ENCODE measurements at regions not wholly inside any gene's neighbourhood (a gene's known extent, or its start where the extent isn't known, plus 50 kb on each side); places are given as distances from the start of the nearest gene placed in this dataset.

DNA sequence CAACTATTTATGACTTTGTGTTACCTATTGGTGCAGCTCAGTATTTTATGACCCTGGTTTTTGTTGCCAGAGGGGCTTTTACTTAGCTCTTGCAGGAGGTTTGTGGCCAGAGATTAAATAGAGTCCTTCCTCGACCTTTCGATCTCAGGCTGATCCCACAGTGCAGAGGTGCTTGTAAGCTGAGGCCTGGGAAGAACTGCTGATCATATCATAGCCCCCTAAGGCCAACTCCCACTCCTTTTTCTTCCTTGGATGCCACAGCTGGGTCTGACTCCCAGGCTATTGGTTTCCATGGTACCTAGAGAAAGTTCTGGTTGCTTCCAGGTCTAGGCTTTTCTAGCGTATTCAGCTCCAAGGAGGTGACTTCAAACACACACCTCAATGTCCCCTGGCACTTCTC is 324.9 kb downstream of the FOXO1 start:
- Histone ChIP-seq H3K79me1 (replicated peaks; ENCODE audit: low read length, poor library complexity, severe bottlenecking) (no peaks in the 10 kb centered on the region), H4K91ac (ENCODE audit: low read length) (no peak overlapping the region), H2AK5ac (ENCODE audit: low read length, severe bottlenecking) (peak overlapping the region; percentile 60)

GRCh38 chr13:40342461-40342860 is 324.0 kb downstream of the FOXO1 start:
- Histone ChIP-seq H3K18ac (ENCODE audit: low read depth in 1 of 2, low read length in 2 of 2) (no peak overlapping the region), H3K14ac (ENCODE audit: low read length in 2 of 2) (no peak overlapping the region), H3K79me1 (replicated peaks; ENCODE audit: low read length, poor library complexity, severe bottlenecking) (no peaks in the 10 kb centered on the region), H3K36me3 (ENCODE audit: control insufficient read depth in 1 of 2, insufficient read depth in 2 of 2, low read depth in 1 of 2, low read length in 2 of 2) (no peaks in the 10 kb centered on the region), H3K23ac (ENCODE audit: low read length in 2 of 2) (no peak overlapping the region), H2BK12ac (ENCODE audit: low read length in 2 of 2) (no peak overlapping the region), H2BK120ac (ENCODE audit: low read depth, low read length) (no peak overlapping the region), H3K4me3 (ENCODE audit: insufficient read depth in 1 of 2, low read depth in 1 of 2, low read length in 2 of 2) (no peak overlapping the region), H2BK15ac (ENCODE audit: low read depth, poor library complexity, severe bottlenecking) (no peak overlapping the region), H3K27ac (ENCODE audit: low read length, poor library complexity, severe bottlenecking) (no peak overlapping the region), H3K27me3 (ENCODE audit: control insufficient read depth in 1 of 2, insufficient read depth in 1 of 2, low read length in 2 of 2) (no peaks in the 10 kb centered on the region), H2BK5ac (ENCODE audit: low read depth, low read length, poor library complexity, severe bottlenecking) (no peak overlapping the region), H4K91ac (ENCODE audit: low read length) (no peak overlapping the region), H3K4me2 (ENCODE audit: low read length, poor library complexity, severe bottlenecking) (no peak overlapping the region), H3K4me1 (ENCODE audit: control insufficient read depth, insufficient read depth, low read depth, low read length) (peaks cover 6% of the 10 kb centered on the region), H4K8ac (ENCODE audit: low read length) (no peak overlapping the region), H3K9ac (ENCODE audit: low read length) (no peak overlapping the region), H2AFZ (ENCODE audit: low read depth, low read length) (no peak overlapping the region), H3K9me3 (ENCODE audit: control insufficient read depth, low read length) (no peaks in the 10 kb centered on the region), H2AK5ac (ENCODE audit: low read length, severe bottlenecking) (no peak overlapping the region), H3K4ac (ENCODE audit: low read depth in 1 of 2, low read length in 2 of 2) (no peak overlapping the region)
- DNase-seq, result no peak
- WGBS, result 85% methylated on average over 7 of the region's 7 CpGs

More for the DNA sequence above, 324.9 kb downstream of the FOXO1 start:
- DNase-seq, result no peak
- H3K4me1 ChIP-seq (ENCODE audit: control insufficient read depth, insufficient read depth, low read depth, low read length), result peaks cover 6% of the 10 kb centered on the region
- no peaks in the 10 kb centered on the region for H3K27me3 ChIP-seq (ENCODE audit: control insufficient read depth in 1 of 2, insufficient read depth in 1 of 2, low read length in 2 of 2)
- H2BK12ac ChIP-seq (ENCODE audit: low read length in 2 of 2), result no peak overlapping the region
- WGBS, result 79% methylated on average over 2 of the region's 3 CpGs
- H2BK15ac ChIP-seq (ENCODE audit: low read depth, poor library complexity, severe bottlenecking), result no peak overlapping the region
- peak overlapping the region; percentile 80 for H3K27ac ChIP-seq (ENCODE audit: low read length, poor library complexity, severe bottlenecking)
- H2BK5ac ChIP-seq (ENCODE audit: low read depth, low read length, poor library complexity, severe bottlenecking), result no peak overlapping the region
- H3K9ac ChIP-seq (ENCODE audit: low read length), result no peak overlapping the region
- no peak overlapping the region for H3K14ac ChIP-seq (ENCODE audit: low read length in 2 of 2)
- no peak overlapping the region for H4K8ac ChIP-seq (ENCODE audit: low read length)
- H3K4me3 ChIP-seq (ENCODE audit: insufficient read depth in 1 of 2, low read depth in 1 of 2, low read length in 2 of 2), result no peak overlapping the region
- H3K18ac ChIP-seq (ENCODE audit: low read depth in 1 of 2, low read length in 2 of 2), result no peak overlapping the region
- no peak overlapping the region for H2BK120ac ChIP-seq (ENCODE audit: low read depth, low read length)
- no peak overlapping the region for H2AFZ ChIP-seq (ENCODE audit: low read depth, low read length)
- H3K9me3 ChIP-seq (ENCODE audit: control insufficient read depth, low read length), result no peaks in the 10 kb centered on the region
- H3K4ac ChIP-seq (ENCODE audit: low read depth in 1 of 2, low read length in 2 of 2), result no peak overlapping the region
- no peaks in the 10 kb centered on the region for H3K36me3 ChIP-seq (ENCODE audit: control insufficient read depth in 1 of 2, insufficient read depth in 2 of 2, low read depth in 1 of 2, low read length in 2 of 2)
- no peak overlapping the region for H3K4me2 ChIP-seq (ENCODE audit: low read length, poor library complexity, severe bottlenecking)
- H3K23ac ChIP-seq (ENCODE audit: low read length in 2 of 2), result no peak overlapping the region

- H3K79me1 ChIP-seq (replicated peaks; ENCODE audit: low read length, poor library complexity, severe bottlenecking), result no peaks in the 10 kb centered on the region
- H4K91ac ChIP-seq (ENCODE audit: low read length), result no peak overlapping the region
- no peak overlapping the region for H2AFZ ChIP-seq (ENCODE audit: low read depth, low read length)
- no peak overlapping the region for H3K9ac ChIP-seq (ENCODE audit: low read length)
- H2BK12ac ChIP-seq (ENCODE audit: low read length in 2 of 2), result no peak overlapping the region
- no peak for DNase-seq
- H3K9me3 ChIP-seq (ENCODE audit: control insufficient read depth, low read length), result no peaks in the 10 kb centered on the region
- no peaks in the 10 kb centered on the region for H3K27me3 ChIP-seq (ENCODE audit: control insufficient read depth in 1 of 2, insufficient read depth in 1 of 2, low read length in 2 of 2)
- H2BK120ac ChIP-seq (ENCODE audit: low read depth, low read length), result no peak overlapping the region
- H2BK15ac ChIP-seq (ENCODE audit: low read depth, poor library complexity, severe bottlenecking), result no peak overlapping the region
- H2BK5ac ChIP-seq (ENCODE audit: low read depth, low read length, poor library complexity, severe bottlenecking), result no peak overlapping the region
- H2AK5ac ChIP-seq (ENCODE audit: low read length, severe bottlenecking), result no peak overlapping the region
- no peaks in the 10 kb centered on the region for H3K36me3 ChIP-seq (ENCODE audit: control insufficient read depth in 1 of 2, insufficient read depth in 2 of 2, low read depth in 1 of 2, low read length in 2 of 2)
- H3K4me1 ChIP-seq (ENCODE audit: control insufficient read depth, insufficient read depth, low read depth, low read length), result peaks cover 6% of the 10 kb centered on the region
- no peak overlapping the region for H3K27ac ChIP-seq (ENCODE audit: low read length, poor library complexity, severe bottlenecking)
- 79% methylated on average over 3 of the region's 3 CpGs for WGBS
- H3K4me3 ChIP-seq (ENCODE audit: insufficient read depth in 1 of 2, low read depth in 1 of 2, low read length in 2 of 2), result no peak overlapping the region
- H3K4me2 ChIP-seq (ENCODE audit: low read length, poor library complexity, severe bottlenecking), result no peak overlapping the region
- H3K18ac ChIP-seq (ENCODE audit: low read depth in 1 of 2, low read length in 2 of 2), result no peak overlapping the region
- no peak overlapping the region for H4K8ac ChIP-seq (ENCODE audit: low read length)
- no peak overlapping the region for H3K14ac ChIP-seq (ENCODE audit: low read length in 2 of 2)
- no peak overlapping the region for H3K23ac ChIP-seq (ENCODE audit: low read length in 2 of 2)
- no peak overlapping the region for H3K4ac ChIP-seq (ENCODE audit: low read depth in 1 of 2, low read length in 2 of 2)
Observed at GRCh38 chr13:40342901-40343300, 323.5 kb downstream of the FOXO1 start.

- H3K4me1 ChIP-seq (ENCODE audit: control insufficient read depth, insufficient read depth, low read depth, low read length), result peaks cover 6% of the 10 kb centered on the region
- H2AK5ac ChIP-seq (ENCODE audit: low read length, severe bottlenecking), result no peak overlapping the region
- H3K4me3 ChIP-seq (ENCODE audit: insufficient read depth in 1 of 2, low read depth in 1 of 2, low read length in 2 of 2), result no peak overlapping the region
- no peak overlapping the region for H3K4me2 ChIP-seq (ENCODE audit: low read length, poor library complexity, severe bottlenecking)
- H2BK15ac ChIP-seq (ENCODE audit: low read depth, poor library complexity, severe bottlenecking), result no peak overlapping the region
- no peak overlapping the region for H3K14ac ChIP-seq (ENCODE audit: low read length in 2 of 2)
- no peak overlapping the region for H3K9ac ChIP-seq (ENCODE audit: low read length)
- H2AFZ ChIP-seq (ENCODE audit: low read depth, low read length), result no peak overlapping the region
- H3K27me3 ChIP-seq (ENCODE audit: control insufficient read depth in 1 of 2, insufficient read depth in 1 of 2, low read length in 2 of 2), result no peaks in the 10 kb centered on the region
- H3K79me1 ChIP-seq (replicated peaks; ENCODE audit: low read length, poor library complexity, severe bottlenecking), result no peaks in the 10 kb centered on the region
- 83% methylated on average over 1 of the region's 3 CpGs for WGBS
- H3K27ac ChIP-seq (ENCODE audit: low read length, poor library complexity, severe bottlenecking), result no peak overlapping the region
- H2BK12ac ChIP-seq (ENCODE audit: low read length in 2 of 2), result no peak overlapping the region
- no peak overlapping the region for H2BK120ac ChIP-seq (ENCODE audit: low read depth, low read length)
- no peaks in the 10 kb centered on the region for H3K9me3 ChIP-seq (ENCODE audit: control insufficient read depth, low read length)
- H3K23ac ChIP-seq (ENCODE audit: low read length in 2 of 2), result no peak overlapping the region
- no peak overlapping the region for H3K4ac ChIP-seq (ENCODE audit: low read depth in 1 of 2, low read length in 2 of 2)
- no peak overlapping the region for H2BK5ac ChIP-seq (ENCODE audit: low read depth, low read length, poor library complexity, severe bottlenecking)
- no peak overlapping the region for H4K8ac ChIP-seq (ENCODE audit: low read length)
- H3K36me3 ChIP-seq (ENCODE audit: control insufficient read depth in 1 of 2, insufficient read depth in 2 of 2, low read depth in 1 of 2, low read length in 2 of 2), result no peaks in the 10 kb centered on the region
- DNase-seq, result no peak
- H4K91ac ChIP-seq (ENCODE audit: low read length), result no peak overlapping the region
- H3K18ac ChIP-seq (ENCODE audit: low read depth in 1 of 2, low read length in 2 of 2), result no peak overlapping the region
Observed at GRCh38 chr13:40343550-40344269, 322.7 kb downstream of the FOXO1 start.
